HEK293 (cell line): ENCODE measurements at regions not wholly inside any gene's neighbourhood (a gene's known extent, or its start where the extent isn't known, plus 50 kb on each side); places are given as distances from the start of the nearest gene placed in this dataset.

Experiments used
- CTCF ChIA-PET: fragments of 350-600 bp; formaldehyde crosslinking; extraction: SDS; loops from one replicate; lab custom pipeline; 2021; ENCODE audit warnings: antibody characterized with exemption; lab: Yijun Ruan, JAX
- POLR2A ChIA-PET: fragments of 300-600 bp; formaldehyde crosslinking; extraction: SDS; loops from one replicate; lab custom pipeline; 2020; ENCODE audit warnings: antibody characterized with exemption, inconsistent platforms; lab: Yijun Ruan, JAX
- H3K27ac ChIP-seq: fragments of 200-500 bp; sonication (Bioruptor generic); 2 replicates; pipeline ENCODE4 v1.5.1; 2014; ENCODE audit warnings: low read depth, low read length, control low read depth, inconsistent platforms; ENCODE audit errors: extremely low read depth
- H3K36me3 ChIP-seq, 2 experiments: fragments of 200-500 bp in 1 of 2; sonication (Bioruptor generic) in 1 of 2; 1 replicate in 1 of 2; 2 replicates in 1 of 2; pipeline ENCODE4 v1.5.1; 2014 to 2017; ENCODE audit warnings: inconsistent platforms in 2 of 2, low read length in 2 of 2; ENCODE audit not compliant: control insufficient read depth in 2 of 2, insufficient read depth in 1 of 2
- H3K4me1 ChIP-seq: fragments of 200-500 bp; sonication (Bioruptor generic); 2 replicates; pipeline ENCODE4 v1.5.1; 2014; ENCODE audit warnings: mild to moderate bottlenecking, low read length, inconsistent platforms; ENCODE audit not compliant: control insufficient read depth, insufficient read depth
- H3K4me3 ChIP-seq: 2 replicates; pipeline ENCODE4 v1.5.1; 2011; ENCODE audit warnings: low read depth, mild to moderate bottlenecking, control low read depth, low read length, moderate library complexity
- H3K9me3 ChIP-seq: fragments of 200-500 bp; sonication (Bioruptor generic); 2 replicates; pipeline ENCODE4 v1.5.1; 2014; ENCODE audit warnings: low read depth, low read length, inconsistent platforms; ENCODE audit not compliant: control insufficient read depth, insufficient read depth
- HOXD13 ChIP-seq: sonication (generic); formaldehyde crosslinking; IDR thresholded peaks from 2 replicates; pipeline ENCODE4 v1.8.0; 2022; ENCODE audit warnings: missing genetic modification reagents, borderline replicate concordance
- IKZF3 ChIP-seq: fragments of 450-650 bp; IDR thresholded peaks from 2 replicates; pipeline ENCODE4 v1.5.0; 2018; ENCODE audit warnings: missing biosample characterization, mild to moderate bottlenecking, missing genetic modification characterization, moderate library complexity
- SETDB1 ChIP-seq: IDR thresholded peaks from one replicate; pipeline ENCODE4 v1.6.1; 2017; ENCODE audit warnings: mild to moderate bottlenecking, low read length, moderate library complexity, mixed read lengths; ENCODE audit not compliant: insufficient read length
- SP3 ChIP-seq: fragments of 450-650 bp; formaldehyde crosslinking; IDR thresholded peaks from 2 replicates; pipeline ENCODE4 v1.5.1; 2016; ENCODE audit warnings: missing biosample characterization, missing genetic modification characterization
- WT1 ChIP-seq: fragments of 450-650 bp; formaldehyde crosslinking; IDR thresholded peaks from 2 replicates; pipeline ENCODE4 v1.5.1; 2016; ENCODE audit warnings: missing biosample characterization, missing genetic modification characterization
- YY1 ChIP-seq: fragments of 450-650 bp; formaldehyde crosslinking; IDR thresholded peaks from 2 replicates; pipeline ENCODE4 v1.5.1; 2018; ENCODE audit warnings: missing biosample characterization, missing genetic modification characterization
- YY2 ChIP-seq: fragments of 450-650 bp; formaldehyde crosslinking; IDR thresholded peaks from 2 replicates; pipeline ENCODE4 v1.5.1; 2016; ENCODE audit warnings: missing biosample characterization, missing genetic modification characterization
- ZBTB7A ChIP-seq: fragments of 450-650 bp; formaldehyde crosslinking; IDR thresholded peaks from 2 replicates; pipeline ENCODE4 v1.5.1; 2016; ENCODE audit warnings: low read depth, missing biosample characterization, missing genetic modification characterization
- ZFP37 ChIP-seq: fragments of 450-650 bp; formaldehyde crosslinking; IDR thresholded peaks from 2 replicates; pipeline ENCODE4 v1.5.1; 2016; ENCODE audit warnings: missing biosample characterization, missing genetic modification characterization
- ZFP69B ChIP-seq: fragments of 450-650 bp; formaldehyde crosslinking; IDR thresholded peaks from 2 replicates; pipeline ENCODE4 v1.5.1; 2016; ENCODE audit warnings: missing biosample characterization, missing genetic modification characterization
- ZNF121 ChIP-seq: fragments of 450-650 bp; formaldehyde crosslinking; IDR thresholded peaks from 2 replicates; pipeline ENCODE4 v1.5.1; 2016; ENCODE audit warnings: missing biosample characterization, missing genetic modification characterization
- ZNF529 ChIP-seq: fragments of 450-650 bp; formaldehyde crosslinking; IDR thresholded peaks from 2 replicates; pipeline ENCODE4 v1.5.1; 2017; ENCODE audit warnings: missing genetic modification characterization, missing biosample characterization; ENCODE audit not compliant: insufficient replicate concordance
- ZNF571 ChIP-seq: fragments of 450-650 bp; formaldehyde crosslinking; IDR thresholded peaks from 2 replicates; pipeline ENCODE4 v1.5.0; 2017; ENCODE audit warnings: missing biosample characterization, missing genetic modification characterization
- ZNF624 ChIP-seq: fragments of 450-650 bp; formaldehyde crosslinking; IDR thresholded peaks from 2 replicates; pipeline ENCODE4 v1.5.1; 2017; ENCODE audit warnings: missing biosample characterization, missing genetic modification characterization
- ZNF670 ChIP-seq: fragments of 450-650 bp; formaldehyde crosslinking; IDR thresholded peaks from 2 replicates; pipeline ENCODE4 v1.5.1; 2016; ENCODE audit warnings: missing biosample characterization, missing genetic modification characterization, low read depth
- ZNF830 ChIP-seq: fragments of 450-650 bp; IDR thresholded peaks from 2 replicates; pipeline ENCODE4 v1.5.0; 2018; ENCODE audit warnings: missing biosample characterization, missing genetic modification characterization, low read depth, mild to moderate bottlenecking, moderate library complexity
- TF ChIP-seq, protein P1 (sequence below): fragments of 450-650 bp; formaldehyde crosslinking; IDR thresholded peaks from 2 replicates; pipeline ENCODE4 v1.5.1; 2017; ENCODE audit warnings: missing biosample characterization, missing genetic modification characterization
- TF ChIP-seq, protein P2 (sequence below): fragments of 450-650 bp; formaldehyde crosslinking; IDR thresholded peaks from 2 replicates; pipeline ENCODE4 v1.5.1; 2016; ENCODE audit warnings: missing biosample characterization, missing genetic modification characterization
- TF ChIP-seq, protein P3 (sequence below): fragments of 450-650 bp; formaldehyde crosslinking; conservative IDR thresholded peaks from 2 replicates; pipeline ENCODE4 v1.5.1; 2016; ENCODE audit warnings: low read depth, missing biosample characterization, missing genetic modification characterization
- TF ChIP-seq, protein P4 (sequence below): fragments of 450-650 bp; formaldehyde crosslinking; IDR thresholded peaks from 2 replicates; pipeline ENCODE4 v1.5.1; 2016; ENCODE audit warnings: missing biosample characterization, missing genetic modification characterization, low read depth

DNA sequence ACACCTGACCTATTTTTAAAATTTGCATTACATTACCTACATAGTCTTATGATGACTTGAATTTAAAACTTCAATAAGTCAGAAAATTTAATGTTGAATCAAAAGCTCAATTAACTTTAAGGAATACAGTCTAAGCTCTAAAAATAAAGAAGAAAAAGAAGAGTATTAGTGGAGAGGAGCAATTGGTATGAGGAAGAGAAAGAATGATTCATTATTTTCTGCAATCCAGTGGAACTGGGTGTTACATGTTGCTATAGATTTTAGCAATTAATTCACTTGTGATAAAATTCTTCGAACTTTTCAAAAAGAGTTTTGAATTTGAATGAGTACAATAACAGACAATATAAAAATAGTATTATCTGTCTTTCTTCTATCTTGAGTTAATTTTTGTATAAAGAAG, 158.9 kb upstream of the POT1 start:
- TF ChIP-seq, protein P1, sequence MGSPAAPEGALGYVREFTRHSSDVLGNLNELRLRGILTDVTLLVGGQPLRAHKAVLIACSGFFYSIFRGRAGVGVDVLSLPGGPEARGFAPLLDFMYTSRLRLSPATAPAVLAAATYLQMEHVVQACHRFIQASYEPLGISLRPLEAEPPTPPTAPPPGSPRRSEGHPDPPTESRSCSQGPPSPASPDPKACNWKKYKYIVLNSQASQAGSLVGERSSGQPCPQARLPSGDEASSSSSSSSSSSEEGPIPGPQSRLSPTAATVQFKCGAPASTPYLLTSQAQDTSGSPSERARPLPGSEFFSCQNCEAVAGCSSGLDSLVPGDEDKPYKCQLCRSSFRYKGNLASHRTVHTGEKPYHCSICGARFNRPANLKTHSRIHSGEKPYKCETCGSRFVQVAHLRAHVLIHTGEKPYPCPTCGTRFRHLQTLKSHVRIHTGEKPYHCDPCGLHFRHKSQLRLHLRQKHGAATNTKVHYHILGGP = no peak
- no peak for TF ChIP-seq SETDB1
- no peak for TF ChIP-seq ZNF121
- TF ChIP-seq YY2 (tag by site-specific recombination) = no peak
- TF ChIP-seq ZBTB7A = no peak
- TF ChIP-seq, protein P2, sequence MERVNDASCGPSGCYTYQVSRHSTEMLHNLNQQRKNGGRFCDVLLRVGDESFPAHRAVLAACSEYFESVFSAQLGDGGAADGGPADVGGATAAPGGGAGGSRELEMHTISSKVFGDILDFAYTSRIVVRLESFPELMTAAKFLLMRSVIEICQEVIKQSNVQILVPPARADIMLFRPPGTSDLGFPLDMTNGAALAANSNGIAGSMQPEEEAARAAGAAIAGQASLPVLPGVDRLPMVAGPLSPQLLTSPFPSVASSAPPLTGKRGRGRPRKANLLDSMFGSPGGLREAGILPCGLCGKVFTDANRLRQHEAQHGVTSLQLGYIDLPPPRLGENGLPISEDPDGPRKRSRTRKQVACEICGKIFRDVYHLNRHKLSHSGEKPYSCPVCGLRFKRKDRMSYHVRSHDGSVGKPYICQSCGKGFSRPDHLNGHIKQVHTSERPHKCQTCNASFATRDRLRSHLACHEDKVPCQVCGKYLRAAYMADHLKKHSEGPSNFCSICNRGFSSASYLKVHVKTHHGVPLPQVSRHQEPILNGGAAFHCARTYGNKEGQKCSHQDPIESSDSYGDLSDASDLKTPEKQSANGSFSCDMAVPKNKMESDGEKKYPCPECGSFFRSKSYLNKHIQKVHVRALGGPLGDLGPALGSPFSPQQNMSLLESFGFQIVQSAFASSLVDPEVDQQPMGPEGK = no peak
- no peak for TF ChIP-seq WT1
- no peak for TF ChIP-seq ZNF670 (tag by site-specific recombination)
- no peak for TF ChIP-seq ZFP37
- no peak for TF ChIP-seq ZNF624 (tag by site-specific recombination)
- TF ChIP-seq ZFP69B (tag by site-specific recombination) = no peak
- TF ChIP-seq SP3 (tag by site-specific recombination) = no peak
- TF ChIP-seq, protein P3, sequence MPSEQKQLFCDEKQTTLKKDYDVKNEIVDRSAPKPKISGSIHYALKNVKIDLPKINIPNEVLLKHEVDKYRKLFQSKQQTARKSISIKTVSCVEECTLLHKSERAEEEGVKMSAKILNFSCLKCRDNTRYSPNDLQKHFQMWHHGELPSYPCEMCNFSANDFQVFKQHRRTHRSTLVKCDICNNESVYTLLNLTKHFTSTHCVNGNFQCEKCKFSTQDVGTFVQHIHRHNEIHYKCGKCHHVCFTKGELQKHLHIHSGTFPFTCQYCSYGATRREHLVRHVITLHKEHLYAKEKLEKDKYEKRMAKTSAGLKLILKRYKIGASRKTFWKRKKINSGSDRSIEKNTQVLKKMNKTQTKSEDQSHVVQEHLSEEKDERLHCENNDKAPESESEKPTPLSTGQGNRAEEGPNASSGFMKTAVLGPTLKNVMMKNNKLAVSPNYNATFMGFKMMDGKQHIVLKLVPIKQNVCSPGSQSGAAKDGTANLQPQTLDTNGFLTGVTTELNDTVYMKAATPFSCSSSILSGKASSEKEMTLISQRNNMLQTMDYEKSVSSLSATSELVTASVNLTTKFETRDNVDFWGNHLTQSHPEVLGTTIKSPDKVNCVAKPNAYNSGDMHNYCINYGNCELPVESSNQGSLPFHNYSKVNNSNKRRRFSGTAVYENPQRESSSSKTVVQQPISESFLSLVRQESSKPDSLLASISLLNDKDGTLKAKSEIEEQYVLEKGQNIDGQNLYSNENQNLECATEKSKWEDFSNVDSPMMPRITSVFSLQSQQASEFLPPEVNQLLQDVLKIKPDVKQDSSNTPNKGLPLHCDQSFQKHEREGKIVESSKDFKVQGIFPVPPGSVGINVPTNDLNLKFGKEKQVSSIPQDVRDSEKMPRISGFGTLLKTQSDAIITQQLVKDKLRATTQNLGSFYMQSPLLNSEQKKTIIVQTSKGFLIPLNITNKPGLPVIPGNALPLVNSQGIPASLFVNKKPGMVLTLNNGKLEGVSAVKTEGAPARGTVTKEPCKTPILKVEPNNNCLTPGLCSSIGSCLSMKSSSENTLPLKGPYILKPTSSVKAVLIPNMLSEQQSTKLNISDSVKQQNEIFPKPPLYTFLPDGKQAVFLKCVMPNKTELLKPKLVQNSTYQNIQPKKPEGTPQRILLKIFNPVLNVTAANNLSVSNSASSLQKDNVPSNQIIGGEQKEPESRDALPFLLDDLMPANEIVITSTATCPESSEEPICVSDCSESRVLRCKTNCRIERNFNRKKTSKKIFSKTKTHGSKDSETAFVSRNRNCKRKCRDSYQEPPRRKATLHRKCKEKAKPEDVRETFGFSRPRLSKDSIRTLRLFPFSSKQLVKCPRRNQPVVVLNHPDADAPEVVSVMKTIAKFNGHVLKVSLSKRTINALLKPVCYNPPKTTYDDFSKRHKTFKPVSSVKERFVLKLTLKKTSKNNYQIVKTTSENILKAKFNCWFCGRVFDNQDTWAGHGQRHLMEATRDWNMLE (tag by site-specific recombination) = no peak
- TF ChIP-seq IKZF3 (tag by site-specific recombination) = no peak
- no peak for TF ChIP-seq ZNF529 (tag by site-specific recombination)
- TF ChIP-seq ZNF830 = no peak
- no peak for TF ChIP-seq HOXD13 (CRISPR knock-in tag)
- no peak for TF ChIP-seq ZNF571 (tag by site-specific recombination)
- no peak for TF ChIP-seq YY1
- TF ChIP-seq, protein P4, sequence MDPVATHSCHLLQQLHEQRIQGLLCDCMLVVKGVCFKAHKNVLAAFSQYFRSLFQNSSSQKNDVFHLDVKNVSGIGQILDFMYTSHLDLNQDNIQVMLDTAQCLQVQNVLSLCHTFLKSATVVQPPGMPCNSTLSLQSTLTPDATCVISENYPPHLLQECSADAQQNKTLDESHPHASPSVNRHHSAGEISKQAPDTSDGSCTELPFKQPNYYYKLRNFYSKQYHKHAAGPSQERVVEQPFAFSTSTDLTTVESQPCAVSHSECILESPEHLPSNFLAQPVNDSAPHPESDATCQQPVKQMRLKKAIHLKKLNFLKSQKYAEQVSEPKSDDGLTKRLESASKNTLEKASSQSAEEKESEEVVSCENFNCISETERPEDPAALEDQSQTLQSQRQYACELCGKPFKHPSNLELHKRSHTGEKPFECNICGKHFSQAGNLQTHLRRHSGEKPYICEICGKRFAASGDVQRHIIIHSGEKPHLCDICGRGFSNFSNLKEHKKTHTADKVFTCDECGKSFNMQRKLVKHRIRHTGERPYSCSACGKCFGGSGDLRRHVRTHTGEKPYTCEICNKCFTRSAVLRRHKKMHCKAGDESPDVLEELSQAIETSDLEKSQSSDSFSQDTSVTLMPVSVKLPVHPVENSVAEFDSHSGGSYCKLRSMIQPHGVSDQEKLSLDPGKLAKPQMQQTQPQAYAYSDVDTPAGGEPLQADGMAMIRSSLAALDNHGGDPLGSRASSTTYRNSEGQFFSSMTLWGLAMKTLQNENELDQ (tag by site-specific recombination) = no peak
- Histone ChIP-seq H3K27ac (no peak overlapping the region), H3K9me3 (no peaks in the 10 kb centered on the region), H3K4me1 (no peaks in the 10 kb centered on the region), H3K36me3 (no peaks in the 10 kb centered on the region), H3K4me3 (no peak overlapping the region)
- CTCF ChIA-PET = no interaction called here
- POLR2A ChIA-PET = no interaction called here
